Osteocyte (in vitro differentiated cells): ENCODE measurements at regions not wholly inside any gene's neighbourhood (a gene's known extent, or its start where the extent isn't known, plus 50 kb on each side); places are given as distances from the start of the nearest gene placed in this dataset.
"Not testable (repeated sequence)": the region's sequence is repeated elsewhere in the genome, so short reads cannot be mapped to it uniquely, and the experiment has no call there.

Experiments used
- DNase-seq: peaks from one replicate; pipeline ENCODE4 v3.0.0; 2021; ENCODE audit warnings: mixed read lengths; ENCODE audit not compliant: unreplicated experiment; ENCODE audit errors: extremely low spot score
- H3K27ac Mint-ChIP-seq: one replicate; pipeline ENCODE4 v1.8.0; 2021; ENCODE audit warnings: mild to moderate bottlenecking, mixed read lengths; ENCODE audit not compliant: unreplicated experiment
- H3K27me3 Mint-ChIP-seq: one replicate; pipeline ENCODE4 v1.8.0; 2021; ENCODE audit warnings: mixed read lengths; ENCODE audit not compliant: unreplicated experiment
- H3K36me3 Mint-ChIP-seq: one replicate; pipeline ENCODE4 v1.8.0; 2021; ENCODE audit warnings: mixed read lengths; ENCODE audit not compliant: unreplicated experiment
- H3K4me1 Mint-ChIP-seq: one replicate; pipeline ENCODE4 v1.8.0; 2021; ENCODE audit warnings: mixed read lengths; ENCODE audit not compliant: unreplicated experiment
- H3K4me3 Mint-ChIP-seq: one replicate; pipeline ENCODE4 v1.8.0; 2021; ENCODE audit warnings: mild to moderate bottlenecking, moderate library complexity, mixed read lengths; ENCODE audit not compliant: unreplicated experiment
- H3K9me3 Mint-ChIP-seq: one replicate; pipeline ENCODE4 v1.8.0; 2021; ENCODE audit warnings: mixed read lengths; ENCODE audit not compliant: unreplicated experiment
- CTCF ChIP-seq: fragments of 200-600 bp; sonication (generic); IDR thresholded peaks from 2 replicates; pipeline ENCODE4 v1.5.0; 2021; ENCODE audit warnings: antibody characterized with exemption, mild to moderate bottlenecking, moderate library complexity

- H3K27ac Mint-ChIP-seq = no peak overlapping the region
- H3K4me1 Mint-ChIP-seq = no peaks in the 10 kb centered on the region
- no peak for TF ChIP-seq CTCF
- peaks cover 8% of the 10 kb centered on the region for H3K27me3 Mint-ChIP-seq
- DNase-seq = no peak
- no peaks in the 10 kb centered on the region for H3K36me3 Mint-ChIP-seq
- no peaks in the 10 kb centered on the region for H3K9me3 Mint-ChIP-seq
- no peak overlapping the region for H3K4me3 Mint-ChIP-seq
Observed at GRCh38 chr12:59321278-59321677, 274.6 kb upstream of the SLC16A7 start.

- Mint-ChIP-seq H3K27me3 (peaks cover 6% of the 10 kb centered on the region), H3K9me3 (no peaks in the 10 kb centered on the region), H3K4me1 (no peaks in the 10 kb centered on the region), H3K27ac (no peak overlapping the region), H3K36me3 (no peaks in the 10 kb centered on the region), H3K4me3 (no peak overlapping the region)
- DNase-seq = no peak
- no peak for TF ChIP-seq CTCF
Observed at GRCh38 chr12:59320112-59320511, 275.7 kb upstream of the SLC16A7 start.

- H3K4me3 Mint-ChIP-seq = no peak overlapping the region
- H3K9me3 Mint-ChIP-seq = no peaks in the 10 kb centered on the region
- no peak for TF ChIP-seq CTCF
- H3K36me3 Mint-ChIP-seq = no peaks in the 10 kb centered on the region
- no peaks in the 10 kb centered on the region for H3K4me1 Mint-ChIP-seq
- H3K27me3 Mint-ChIP-seq = peaks cover 6% of the 10 kb centered on the region
- no peak for DNase-seq
- H3K27ac Mint-ChIP-seq = no peak overlapping the region
Observed at GRCh38 chr12:59318940-59319339, 276.9 kb upstream of the SLC16A7 start.

- DNase-seq = no peak
- peaks cover 8% of the 10 kb centered on the region for H3K9me3 Mint-ChIP-seq
- no peak overlapping the region for H3K27ac Mint-ChIP-seq
- H3K4me1 Mint-ChIP-seq = no peaks in the 10 kb centered on the region
- no peak for TF ChIP-seq CTCF
- H3K4me3 Mint-ChIP-seq = no peak overlapping the region
- H3K27me3 Mint-ChIP-seq = peaks cover 14% of the 10 kb centered on the region
- no peaks in the 10 kb centered on the region for H3K36me3 Mint-ChIP-seq
Observed at GRCh38 chr12:59317598-59317997, 278.2 kb upstream of the SLC16A7 start.

- Mint-ChIP-seq H3K36me3 (no peaks in the 10 kb centered on the region), H3K4me3 (no peak overlapping the region), H3K4me1 (no peaks in the 10 kb centered on the region), H3K27me3 (peaks cover 14% of the 10 kb centered on the region), H3K9me3 (peaks cover 15% of the 10 kb centered on the region), H3K27ac (no peak overlapping the region)
- no peak for DNase-seq
- TF ChIP-seq CTCF = no peak
Observed at GRCh38 chr12:59316938-59317337, 278.9 kb upstream of the SLC16A7 start.

- H3K4me3 Mint-ChIP-seq, H3K36me3 Mint-ChIP-seq, H3K4me1 Mint-ChIP-seq, H3K27ac Mint-ChIP-seq, DNase-seq: not testable (repeated sequence)
- Mint-ChIP-seq H3K9me3 (peaks cover 20% of the 10 kb centered on the region), H3K27me3 (peaks cover 13% of the 10 kb centered on the region)
Observed at GRCh38 chr12:59316354-59316753, 279.5 kb upstream of the SLC16A7 start.
